Esophagus muscularis mucosa (tissue), 4 donors: ENCODE measurements at regions not wholly inside any gene's neighbourhood (a gene's known extent, or its start where the extent isn't known, plus 50 kb on each side); places are given as distances from the start of the nearest gene placed in this dataset.

Experiments
- CTCF ChIP-seq, 3 experiments: fragments of 200-600 bp in 2 of 3; fragments of 450-650 bp in 1 of 3; sonication (generic) in 2 of 3; IDR thresholded peaks; one replicate each; pipeline ENCODE4 v1.5.1; 2017 to 2019; ENCODE audit warnings: antibody characterized with exemption in 3 of 3, mild to moderate bottlenecking in 2 of 3, moderate library complexity in 1 of 3
- EP300 ChIP-seq: sonication (generic); formaldehyde crosslinking; IDR thresholded peaks from one replicate; pipeline ENCODE4 v1.6.1; 2017; ENCODE audit warnings: antibody characterized with exemption
- POLR2AphosphoS5 ChIP-seq, 2 donors: sonication (generic); formaldehyde crosslinking; IDR thresholded peaks; one replicate each; pipeline ENCODE4 v1.6.1; 2017; ENCODE audit warnings: antibody characterized with exemption in 2 of 2

- TF ChIP-seq POLR2AphosphoS5 (IDR thresholded peaks at IDR 0.05) (no peak), EP300 (no peak), CTCF (IDR thresholded peaks at IDR 0.05) (no peak)
Measured at GRCh38 chr15:61503383-61503969, 274.4 kb upstream of the RORA start.
